NCI-H2107 treated with DMSO at 0.1 percent for 48 hours (cell line): ENCODE measurements at regions not wholly inside any gene's neighbourhood (a gene's known extent, or its start where the extent isn't known, plus 50 kb on each side); places are given as distances from the start of the nearest gene placed in this dataset.

Experiments used
- DNase-seq: peaks from one replicate; lab custom pipeline; 2025; ENCODE audit not compliant: unreplicated experiment; lab: John Stamatoyannopoulos, UW

DNA sequence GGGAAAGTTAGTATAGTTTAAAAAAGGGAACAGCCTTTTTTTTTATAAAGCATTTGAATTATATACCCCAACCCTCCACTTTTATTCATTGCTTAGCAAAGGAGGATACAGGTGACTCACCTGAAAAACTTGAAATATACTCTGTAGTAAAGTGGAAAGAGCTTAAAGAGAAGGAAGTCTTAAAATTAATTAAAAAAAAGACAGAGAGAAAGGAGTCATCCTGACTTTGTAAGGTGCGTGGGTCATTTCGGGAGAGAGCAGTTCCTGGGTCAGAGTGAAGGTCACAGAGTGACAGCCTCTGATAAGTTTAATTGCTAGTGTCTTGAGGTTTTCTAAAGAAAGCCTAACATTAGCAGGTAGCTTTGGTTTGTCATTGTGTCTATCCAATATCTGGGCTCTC is 310.3 kb downstream of the KLF5 start:
- DNase-seq = no peak

DNA sequence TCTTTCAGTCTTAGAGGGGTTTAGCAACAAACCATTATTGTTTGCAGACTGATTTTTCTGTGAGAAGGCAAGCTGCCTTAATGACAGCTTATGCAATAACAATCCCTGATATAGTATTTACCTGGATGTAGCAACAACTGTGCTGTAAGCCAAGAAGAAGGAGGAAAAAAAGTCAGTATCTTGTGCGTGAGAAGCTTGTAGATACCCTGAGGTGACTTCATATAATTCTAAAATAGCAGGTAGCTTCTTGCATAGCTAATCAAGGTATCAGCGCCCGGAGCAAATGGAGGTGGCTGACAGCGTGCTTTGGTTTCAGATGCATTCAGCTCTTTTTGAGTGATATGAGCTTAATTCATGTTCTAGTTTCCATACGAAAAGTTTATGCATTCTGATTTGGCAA is 309.8 kb downstream of the KLF5 start:
- no peak for DNase-seq

DNA sequence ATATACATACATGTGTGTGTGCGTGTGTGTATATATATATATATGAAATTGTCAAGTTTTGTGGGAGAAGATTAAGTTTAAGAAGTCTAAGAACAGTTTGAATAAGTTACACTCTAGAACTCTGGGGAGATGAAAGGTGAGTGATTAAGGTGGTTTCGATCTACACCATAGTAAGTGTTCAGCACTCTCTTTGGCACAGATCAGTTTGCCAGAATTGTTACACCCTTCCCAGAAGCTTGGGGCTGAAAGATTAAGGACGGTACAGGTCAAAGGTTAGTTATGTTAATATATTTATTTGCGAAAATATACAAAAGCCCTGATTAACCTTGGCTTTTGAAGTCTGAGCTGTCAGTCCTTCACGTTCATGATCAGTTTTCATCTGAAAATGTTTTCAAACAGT is 309.1 kb downstream of the KLF5 start:
- DNase-seq = no peak

- DNase-seq = no peak
These were observed 307.4 kb downstream of the KLF5 start for GRCh38 chr13:73366241-73366640.

GRCh38 chr13:73365681-73366080 is 306.9 kb downstream of the KLF5 start:
- DNase-seq = no peak

DNA sequence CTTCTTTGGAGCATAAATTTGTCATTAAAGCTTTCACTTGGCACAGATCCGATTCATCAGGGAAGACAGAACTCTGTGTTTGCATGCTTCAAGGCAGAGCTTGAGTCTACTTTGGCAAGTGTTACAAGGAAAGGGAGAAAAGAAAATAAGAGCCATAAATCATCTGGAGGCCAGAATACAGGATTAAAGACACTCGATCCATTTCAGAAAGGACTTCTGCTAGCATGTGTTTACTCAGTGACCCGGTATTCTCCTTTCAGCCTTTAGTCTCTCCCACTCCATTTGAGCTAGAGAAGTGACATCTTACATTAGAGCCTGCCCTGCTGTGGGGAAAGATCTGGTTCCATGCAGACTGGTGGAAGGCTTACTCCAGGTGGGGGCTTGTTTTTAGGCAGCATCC is 306.4 kb downstream of the KLF5 start:
- DNase-seq = peak; percentile 87

DNA sequence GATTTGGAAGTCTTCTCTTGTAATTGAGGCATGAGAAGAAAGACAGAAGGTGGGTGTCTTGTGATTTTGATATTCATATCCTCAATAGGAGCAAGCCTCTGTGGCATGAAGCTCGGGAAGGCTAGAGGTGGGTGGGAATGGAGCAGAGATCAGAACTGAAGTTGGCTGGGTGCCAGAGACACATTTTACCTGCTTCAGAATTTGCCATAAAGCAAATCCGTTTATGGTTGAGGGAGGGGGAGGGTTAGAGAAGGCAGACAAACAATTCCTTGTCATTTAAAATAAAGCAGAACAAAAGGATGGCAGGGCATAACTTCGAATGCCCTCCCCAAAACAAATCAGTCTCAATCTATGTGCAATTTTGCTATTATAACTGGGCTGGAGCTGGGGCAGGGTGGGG is 305.9 kb downstream of the KLF5 start:
- no peak for DNase-seq

GRCh38 chr13:73358606-73359095 is 299.8 kb downstream of the KLF5 start:
- DNase-seq = no peak

DNA sequence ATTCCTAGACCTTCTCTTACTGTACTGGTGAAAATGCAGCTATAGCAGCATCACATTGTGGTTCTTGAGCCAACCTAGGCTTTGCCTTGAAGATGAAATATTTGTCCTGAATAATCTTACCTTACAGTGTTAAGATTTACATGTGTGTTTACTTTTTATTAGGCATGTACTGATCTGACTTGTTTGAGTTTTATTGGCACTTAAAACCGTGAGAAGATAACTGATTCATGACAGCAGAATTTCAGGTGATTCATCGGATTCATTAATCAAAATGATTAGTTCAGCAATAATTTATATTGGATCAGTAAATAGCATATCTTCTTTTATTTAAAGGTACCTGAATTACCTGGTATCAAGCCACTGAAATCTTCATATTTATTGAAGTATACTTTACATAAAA is 296.3 kb downstream of the KLF5 start:
- no peak for DNase-seq

GRCh38 chr13:73351730-73352129 is 292.9 kb downstream of the KLF5 start:
- DNase-seq = no peak

GRCh38 chr13:73341748-73342147 is 282.9 kb downstream of the KLF5 start:
- DNase-seq = no peak

GRCh38 chr13:73340069-73340468 is 281.3 kb downstream of the KLF5 start:
- no peak for DNase-seq

GRCh38 chr13:73339086-73339485 is 280.3 kb downstream of the KLF5 start:
- DNase-seq = no peak

DNA sequence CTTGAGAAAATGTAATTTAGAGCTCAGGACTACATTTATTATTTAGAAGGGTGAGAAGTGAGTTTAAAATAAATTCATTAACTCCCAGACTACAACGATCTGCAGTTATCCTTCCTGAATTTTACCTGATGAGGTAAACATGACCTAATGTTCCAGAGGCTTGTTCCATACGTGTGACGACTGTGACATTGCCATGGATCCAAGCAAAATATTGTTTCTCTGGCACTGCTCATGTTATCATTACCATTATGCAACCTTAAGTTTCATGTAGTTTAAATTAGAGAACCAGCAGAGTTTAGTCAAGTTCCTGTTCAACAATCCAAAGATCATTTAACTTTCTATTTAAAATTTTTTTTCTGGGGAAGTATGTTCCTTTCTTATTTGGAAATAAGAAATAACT is 279.6 kb downstream of the KLF5 start:
- DNase-seq = no peak

- no peak for DNase-seq
These were observed 278.7 kb downstream of the KLF5 start for GRCh38 chr13:73337532-73337931.

- no peak for DNase-seq
These were observed 278.0 kb downstream of the KLF5 start for GRCh38 chr13:73336773-73337172.

DNA sequence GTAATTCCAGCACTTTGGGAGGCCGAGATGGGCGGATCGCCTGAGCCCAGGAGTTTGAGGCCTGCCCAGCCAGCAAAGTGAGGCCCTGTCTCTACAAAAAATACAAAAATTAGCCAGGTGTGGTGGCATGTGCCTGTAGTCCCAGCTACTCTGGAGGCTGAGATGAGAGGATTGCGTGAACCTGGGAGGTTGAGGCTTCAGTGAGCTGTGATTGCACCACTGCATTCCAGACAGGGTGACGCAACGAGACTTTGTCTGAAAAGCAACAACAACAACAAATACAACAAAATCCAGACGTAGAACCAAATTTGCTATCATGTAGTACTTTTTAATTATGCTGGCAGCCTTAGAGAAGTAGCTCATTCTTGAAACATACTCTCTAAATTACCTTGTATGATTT is 277.1 kb downstream of the KLF5 start:
- no peak for DNase-seq

- DNase-seq = no peak
These were observed 276.4 kb downstream of the KLF5 start for GRCh38 chr13:73335210-73335609.

- no peak for DNase-seq
These were observed 275.6 kb downstream of the KLF5 start for GRCh38 chr13:73334445-73334844.

- DNase-seq = no peak
These were observed 272.8 kb downstream of the KLF5 start for GRCh38 chr13:73331556-73331955.

DNA sequence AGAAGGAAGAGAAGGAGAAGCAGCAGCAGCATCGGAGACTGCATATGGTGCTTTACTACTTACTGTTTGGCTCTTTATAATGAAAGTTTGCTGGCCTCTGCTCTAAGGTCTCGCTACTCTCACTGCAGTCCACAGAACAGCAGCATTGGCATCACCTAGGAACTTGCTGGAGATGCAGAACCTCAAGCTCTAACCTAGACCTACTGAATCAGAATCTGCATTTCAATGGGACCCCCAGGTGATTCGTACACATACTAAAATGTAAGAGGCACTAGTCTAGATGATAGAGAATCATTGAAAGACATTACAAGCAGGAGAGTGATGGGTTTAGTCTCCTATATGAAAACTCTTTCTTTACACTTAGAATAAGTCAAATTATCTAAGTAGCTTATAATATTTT is 270.6 kb downstream of the KLF5 start:
- no peak for DNase-seq

DNA sequence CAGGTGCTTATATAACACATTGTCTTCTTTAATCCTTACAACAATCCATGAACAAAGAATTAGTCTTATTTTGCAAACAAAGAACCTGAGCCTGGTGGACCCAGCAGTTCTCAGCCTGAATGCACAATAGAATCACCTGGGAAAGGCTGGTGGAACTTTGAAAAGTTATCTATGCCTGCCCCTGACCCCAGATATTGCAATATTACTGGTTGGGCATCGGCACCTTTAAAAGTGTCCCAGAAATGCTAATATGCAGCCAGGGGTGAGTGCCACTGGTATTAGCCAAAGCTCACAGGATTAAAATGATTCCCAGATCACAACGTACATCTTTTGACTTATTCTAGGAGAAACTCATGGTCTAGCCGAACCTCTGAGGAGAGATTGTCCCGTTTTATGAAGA is 268.8 kb downstream of the KLF5 start:
- no peak for DNase-seq

GRCh38 chr13:73325723-73326558 is 267.1 kb downstream of the KLF5 start:
- DNase-seq = no peak
